Amygdala (tissue), 56 donors: ENCODE measurements at regions not wholly inside any gene's neighbourhood (a gene's known extent, or its start where the extent isn't known, plus 50 kb on each side); places are given as distances from the start of the nearest gene placed in this dataset.
A peak's percentile ranks its signal among the peaks of the same experiment; 100 is the strongest.
"Not testable (repeated sequence)": the region's sequence is repeated elsewhere in the genome, so short reads cannot be mapped to it uniquely, and the experiment has no call there.

Experiments used
- DNase-seq, 56 donors: peaks; one replicate each; lab custom pipeline; 2025; lab: John Stamatoyannopoulos, UW

- DNase-seq: no peak
These were observed 92.8 kb upstream of the OSBPL8 start for GRCh38 chr12:76652402-76652801.

- no peak for DNase-seq
These were observed 93.8 kb upstream of the OSBPL8 start for GRCh38 chr12:76653342-76653741.

- no peak for DNase-seq
These were observed 99.2 kb upstream of the ZDHHC17 start for GRCh38 chr12:76664731-76665130.

GRCh38 chr12:76666290-76666835, 97.6 kb upstream of the ZDHHC17 start:
- DNase-seq: no peak

- DNase-seq: no peak
These were observed 93.9 kb upstream of the ZDHHC17 start for GRCh38 chr12:76669981-76670380.

- no peak for DNase-seq
These were observed 93.1 kb upstream of the ZDHHC17 start for GRCh38 chr12:76670776-76671175.

- DNase-seq: no peak
These were observed 89.1 kb upstream of the ZDHHC17 start for GRCh38 chr12:76674669-76675315.

GRCh38 chr12:76676261-76676660, 87.7 kb upstream of the ZDHHC17 start:
- not testable (repeated sequence) for DNase-seq

- no peak for DNase-seq
These were observed 84.9 kb upstream of the ZDHHC17 start for GRCh38 chr12:76678992-76679391.

GRCh38 chr12:76679778-76680177, 84.1 kb upstream of the ZDHHC17 start:
- no peak for DNase-seq

GRCh38 chr12:76680940-76681339, 83.0 kb upstream of the ZDHHC17 start:
- DNase-seq: no peak

GRCh38 chr12:76685246-76685678, 78.7 kb upstream of the ZDHHC17 start:
- peak in 41 of 56 donors; percentile 4 to 81 (median 17) for DNase-seq

- DNase-seq: no peak
These were observed 75.9 kb upstream of the ZDHHC17 start for GRCh38 chr12:76687981-76688380.

- DNase-seq: no peak
These were observed 75.3 kb upstream of the ZDHHC17 start for GRCh38 chr12:76688631-76689030.

- DNase-seq: no peak
These were observed 72.8 kb upstream of the ZDHHC17 start for GRCh38 chr12:76690921-76691700.

GRCh38 chr12:76692846-76693245, 71.1 kb upstream of the ZDHHC17 start:
- no peak for DNase-seq

- DNase-seq: peak in 5 of 56 donors; percentile 4 to 30 (median 8)
These were observed 69.5 kb upstream of the ZDHHC17 start for GRCh38 chr12:76694369-76694768.

GRCh38 chr12:76696186-76696585, 67.7 kb upstream of the ZDHHC17 start:
- no peak for DNase-seq

GRCh38 chr12:76697849-76698248, 66.1 kb upstream of the ZDHHC17 start:
- no peak for DNase-seq

GRCh38 chr12:76698316-76698715, 65.6 kb upstream of the ZDHHC17 start:
- DNase-seq: peak in 1 of 56 donors; percentile 3

GRCh38 chr12:76698966-76699365, 64.9 kb upstream of the ZDHHC17 start:
- DNase-seq: peak in 2 of 56 donors; percentile 1 to 4

GRCh38 chr12:76701690-76702089, 62.2 kb upstream of the ZDHHC17 start:
- peak in 4 of 56 donors; percentile 3 to 10 (median 6) for DNase-seq
